ENCODE measurements at regions not wholly inside any gene's neighbourhood (a gene's known extent, or its start where the extent isn't known, plus 50 kb on each side); places are given as distances from the start of the nearest gene placed in this dataset.
A peak's percentile ranks its signal among the peaks of the same experiment; 100 is the strongest.

GRCh38 chr6:155656024-155656423, 200.4 kb upstream of the NOX3 start:
- Mint-ChIP-seq H3K9me3 (peaks cover 11% of the 10 kb centered on the region), H3K27ac (ENCODE audit: unreplicated experiment) (no peak overlapping the region), H3K4me1 (no peaks in the 10 kb centered on the region), H3K27me3 (ENCODE audit: low read depth) (no peaks in the 10 kb centered on the region), H3K4me3 (no peak overlapping the region), H3K36me3 (ENCODE audit: low read depth) (peaks cover 3% of the 10 kb centered on the region)
- no peak for DNase-seq (ENCODE audit: low read depth, low spot score)
- no peak for TF ChIP-seq CTCF (conservative IDR thresholded peaks at IDR 0.05)

GRCh38 chr6:155654474-155654873, 198.8 kb upstream of the NOX3 start:
- no peaks in the 10 kb centered on the region for H3K27me3 Mint-ChIP-seq (ENCODE audit: low read depth)
- H3K4me3 Mint-ChIP-seq = no peak overlapping the region
- no peak for DNase-seq (ENCODE audit: low read depth, low spot score)
- H3K36me3 Mint-ChIP-seq (ENCODE audit: low read depth) = peaks cover 3% of the 10 kb centered on the region
- H3K27ac Mint-ChIP-seq (ENCODE audit: unreplicated experiment) = no peak overlapping the region
- TF ChIP-seq CTCF (conservative IDR thresholded peaks at IDR 0.05) = no peak
- no peaks in the 10 kb centered on the region for H3K4me1 Mint-ChIP-seq
- H3K9me3 Mint-ChIP-seq = peaks cover 11% of the 10 kb centered on the region

DNA sequence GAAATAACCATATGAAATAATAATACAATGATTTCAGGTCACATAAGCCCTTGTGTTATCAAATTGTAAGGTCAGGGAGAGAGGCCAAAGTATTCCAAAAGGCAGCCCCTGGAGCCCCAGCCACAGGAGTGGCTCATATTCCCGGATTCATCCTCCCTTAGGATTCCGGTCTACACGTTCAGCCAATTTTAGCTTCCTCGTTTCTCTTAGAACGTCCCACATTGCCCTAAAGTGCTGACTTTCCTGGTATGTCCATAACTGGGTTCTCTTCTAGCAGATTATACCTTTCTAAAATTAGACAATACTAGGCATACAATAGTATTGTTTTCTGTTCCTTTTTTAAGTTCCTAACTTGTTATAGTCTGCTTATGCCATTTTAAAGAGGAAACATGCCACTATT, 192.7 kb upstream of the NOX3 start:
- no peak for TF ChIP-seq CTCF (conservative IDR thresholded peaks at IDR 0.05)
- DNase-seq (ENCODE audit: low read depth, low spot score) = no peak
- Mint-ChIP-seq H3K36me3 (ENCODE audit: low read depth) (no peaks in the 10 kb centered on the region), H3K27ac (ENCODE audit: unreplicated experiment) (no peak overlapping the region), H3K4me3 (no peak overlapping the region), H3K4me1 (peaks cover 28% of the 10 kb centered on the region), H3K27me3 (ENCODE audit: low read depth) (no peaks in the 10 kb centered on the region), H3K9me3 (peaks cover 2% of the 10 kb centered on the region)

DNA sequence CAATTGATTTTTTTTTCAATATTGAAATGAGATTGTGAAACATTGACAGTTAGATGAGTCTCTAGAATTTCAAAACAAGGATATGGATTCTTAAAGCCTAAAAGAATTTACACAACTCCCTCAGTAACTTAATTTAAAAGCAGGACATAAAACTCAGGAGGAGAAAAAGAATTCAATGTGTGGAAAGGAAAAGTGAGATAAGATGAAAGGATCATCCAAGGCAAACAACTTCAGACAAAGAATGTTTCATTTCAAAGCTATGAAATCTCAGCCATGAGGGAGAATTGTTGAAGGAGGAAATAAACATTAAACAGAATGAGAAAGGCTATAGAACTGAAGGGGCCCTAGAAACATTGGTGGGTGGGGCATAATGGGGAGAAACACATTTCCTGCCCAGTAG, 191.7 kb upstream of the NOX3 start:
- DNase-seq (ENCODE audit: low read depth, low spot score) = no peak
- H3K27ac Mint-ChIP-seq (ENCODE audit: unreplicated experiment) = no peak overlapping the region
- TF ChIP-seq CTCF (conservative IDR thresholded peaks at IDR 0.05) = no peak
- no peaks in the 10 kb centered on the region for H3K27me3 Mint-ChIP-seq (ENCODE audit: low read depth)
- H3K9me3 Mint-ChIP-seq = peaks cover 2% of the 10 kb centered on the region
- H3K4me3 Mint-ChIP-seq = no peak overlapping the region
- peaks cover 28% of the 10 kb centered on the region for H3K4me1 Mint-ChIP-seq
- H3K36me3 Mint-ChIP-seq (ENCODE audit: low read depth) = peaks cover 2% of the 10 kb centered on the region

DNA sequence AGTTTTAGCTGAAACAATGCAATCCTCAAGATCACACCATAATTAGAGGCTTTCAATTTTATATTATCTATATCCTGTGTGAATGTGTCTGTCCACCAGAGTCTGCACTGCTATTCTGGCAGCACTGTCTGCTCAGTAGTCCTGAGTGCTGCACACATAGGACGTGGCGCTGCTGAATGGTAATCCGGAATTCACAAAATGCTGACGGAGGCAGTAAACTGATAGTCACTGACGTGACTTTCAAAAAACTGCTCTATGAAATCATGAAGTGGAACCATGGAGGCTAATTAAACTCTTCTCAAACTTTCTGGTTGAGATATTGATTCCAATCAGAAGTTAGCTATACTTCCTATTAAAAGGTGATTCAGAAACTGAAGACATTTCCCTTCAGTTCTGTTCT, 190.8 kb upstream of the NOX3 start:
- DNase-seq (ENCODE audit: low read depth, low spot score) = no peak
- Mint-ChIP-seq H3K9me3 (peaks cover 3% of the 10 kb centered on the region), H3K36me3 (ENCODE audit: low read depth) (peaks cover 5% of the 10 kb centered on the region), H3K27me3 (ENCODE audit: low read depth) (no peaks in the 10 kb centered on the region), H3K4me3 (no peak overlapping the region), H3K4me1 (peaks cover 28% of the 10 kb centered on the region), H3K27ac (ENCODE audit: unreplicated experiment) (peak overlapping the region; percentile 55)
- TF ChIP-seq CTCF (conservative IDR thresholded peaks at IDR 0.05) = no peak

GRCh38 chr6:155645325-155645724, 189.7 kb upstream of the NOX3 start:
- no peak overlapping the region for H3K4me3 Mint-ChIP-seq
- peaks cover 28% of the 10 kb centered on the region for H3K4me1 Mint-ChIP-seq
- no peak for TF ChIP-seq CTCF (conservative IDR thresholded peaks at IDR 0.05)
- no peak for DNase-seq (ENCODE audit: low read depth, low spot score)
- H3K27ac Mint-ChIP-seq (ENCODE audit: unreplicated experiment) = peak overlapping the region; percentile 59
- no peaks in the 10 kb centered on the region for H3K27me3 Mint-ChIP-seq (ENCODE audit: low read depth)
- peaks cover 11% of the 10 kb centered on the region for H3K9me3 Mint-ChIP-seq
- peaks cover 7% of the 10 kb centered on the region for H3K36me3 Mint-ChIP-seq (ENCODE audit: low read depth)
